HG03520 (cell line): ENCODE measurements at regions not wholly inside any gene's neighbourhood (a gene's known extent, or its start where the extent isn't known, plus 50 kb on each side); places are given as distances from the start of the nearest gene placed in this dataset.
A peak's percentile ranks its signal among the peaks of the same experiment; 100 is the strongest.
"Not testable (repeated sequence)": the region's sequence is repeated elsewhere in the genome, so short reads cannot be mapped to it uniquely, and the experiment has no call there.

Source experiments
- ATAC-seq: cut with Tn5 transposase; IDR thresholded peaks from one replicate; pipeline ENCODE4 v1.9.1; 2021; ENCODE audit warnings: mild to moderate bottlenecking, moderate library complexity; ENCODE audit not compliant: unreplicated experiment

- no peak for ATAC-seq
Observed at GRCh38 chr2:161046876-161047275, 113.4 kb upstream of the TANK start.

- ATAC-seq: no peak
Observed at GRCh38 chr2:161048317-161048716, 111.9 kb upstream of the TANK start.

GRCh38 chr2:161049559-161049958, 110.7 kb upstream of the TANK start:
- ATAC-seq: no peak

GRCh38 chr2:161052214-161052613, 108.0 kb upstream of the TANK start:
- no peak for ATAC-seq

- no peak for ATAC-seq
Observed at GRCh38 chr2:161055289-161055688, 104.9 kb upstream of the TANK start.

- ATAC-seq: no peak
Observed at GRCh38 chr2:161059388-161059787, 100.8 kb upstream of the TANK start.

- no peak for ATAC-seq
Observed at GRCh38 chr2:161061786-161062185, 98.4 kb upstream of the TANK start.

GRCh38 chr2:161063157-161063945, 96.9 kb upstream of the TANK start:
- ATAC-seq: peak; percentile 81

- peak; percentile 22 for ATAC-seq
Observed at GRCh38 chr2:161063946-161064306, 96.3 kb upstream of the TANK start.

GRCh38 chr2:161067846-161068350, 92.3 kb upstream of the TANK start:
- no peak for ATAC-seq

- ATAC-seq: no peak
Observed at GRCh38 chr2:161068670-161069069, 91.6 kb upstream of the TANK start.

- no peak for ATAC-seq
Observed at GRCh38 chr2:161070693-161071479, 89.3 kb upstream of the TANK start.

- not testable (repeated sequence) for ATAC-seq
Observed at GRCh38 chr2:161072436-161072835, 87.8 kb upstream of the TANK start.

GRCh38 chr2:161075701-161076100, 84.5 kb upstream of the TANK start:
- no peak for ATAC-seq

- ATAC-seq: no peak
Observed at GRCh38 chr2:161076936-161077335, 83.3 kb upstream of the TANK start.

- peak; percentile 91 for ATAC-seq
Observed at GRCh38 chr2:161077367-161078210, 82.6 kb upstream of the TANK start.

- no peak for ATAC-seq
Observed at GRCh38 chr2:161078211-161078539, 82.1 kb upstream of the TANK start.

- no peak for ATAC-seq
Observed at GRCh38 chr2:161085149-161085548, 75.1 kb upstream of the TANK start.

- peak; percentile 78 for ATAC-seq
Observed at GRCh38 chr2:161088658-161089350, 71.4 kb upstream of the TANK start.

- peak; percentile 66 for ATAC-seq
Observed at GRCh38 chr2:161090411-161090810, 69.8 kb upstream of the TANK start.

GRCh38 chr2:161095314-161095713, 64.9 kb upstream of the TANK start:
- no peak for ATAC-seq
